Fibroblast of the aortic adventitia (primary cell): ENCODE measurements at regions not wholly inside any gene's neighbourhood (a gene's known extent, or its start where the extent isn't known, plus 50 kb on each side); places are given as distances from the start of the nearest gene placed in this dataset.

ENCODE experiments used
- DNase-seq: peaks from one replicate; pipeline ENCODE4 v3.0.0-alpha.2; 2010; ENCODE audit warnings: low read depth
- H3K4me3 ChIP-seq: 2 replicates; pipeline ENCODE4 v1.5.1; 2011; ENCODE audit warnings: low read depth, mild to moderate bottlenecking, control low read depth, low read length, moderate library complexity
- TF ChIP-seq, protein P1 (sequence below): IDR thresholded peaks from 2 replicates; pipeline ENCODE4 v1.5.1; 2011; ENCODE audit warnings: mild to moderate bottlenecking, low read length, control low read depth, inconsistent platforms; ENCODE audit not compliant: insufficient read depth

DNA sequence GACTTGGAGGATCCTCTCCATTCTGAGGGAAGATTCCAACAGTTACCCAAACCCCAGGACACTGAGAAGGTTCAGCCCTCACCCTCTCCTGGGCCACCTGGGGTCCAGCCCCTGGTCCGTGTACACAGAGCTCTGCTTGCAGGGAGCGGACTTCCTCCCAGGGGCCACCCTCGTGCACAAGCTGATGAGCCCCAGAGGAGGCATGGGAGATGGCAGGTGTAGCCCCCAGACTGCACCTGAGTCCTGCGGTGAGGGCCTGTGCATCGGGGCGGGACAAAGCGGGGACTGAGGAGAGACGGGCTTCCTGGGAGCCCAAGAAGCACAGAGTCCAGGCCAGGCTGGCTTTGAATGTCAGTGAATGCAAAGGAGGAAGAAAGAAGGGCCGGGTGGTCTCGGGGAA is 1374.9 kb downstream of the BRD1 start:
- TF ChIP-seq, protein P1, sequence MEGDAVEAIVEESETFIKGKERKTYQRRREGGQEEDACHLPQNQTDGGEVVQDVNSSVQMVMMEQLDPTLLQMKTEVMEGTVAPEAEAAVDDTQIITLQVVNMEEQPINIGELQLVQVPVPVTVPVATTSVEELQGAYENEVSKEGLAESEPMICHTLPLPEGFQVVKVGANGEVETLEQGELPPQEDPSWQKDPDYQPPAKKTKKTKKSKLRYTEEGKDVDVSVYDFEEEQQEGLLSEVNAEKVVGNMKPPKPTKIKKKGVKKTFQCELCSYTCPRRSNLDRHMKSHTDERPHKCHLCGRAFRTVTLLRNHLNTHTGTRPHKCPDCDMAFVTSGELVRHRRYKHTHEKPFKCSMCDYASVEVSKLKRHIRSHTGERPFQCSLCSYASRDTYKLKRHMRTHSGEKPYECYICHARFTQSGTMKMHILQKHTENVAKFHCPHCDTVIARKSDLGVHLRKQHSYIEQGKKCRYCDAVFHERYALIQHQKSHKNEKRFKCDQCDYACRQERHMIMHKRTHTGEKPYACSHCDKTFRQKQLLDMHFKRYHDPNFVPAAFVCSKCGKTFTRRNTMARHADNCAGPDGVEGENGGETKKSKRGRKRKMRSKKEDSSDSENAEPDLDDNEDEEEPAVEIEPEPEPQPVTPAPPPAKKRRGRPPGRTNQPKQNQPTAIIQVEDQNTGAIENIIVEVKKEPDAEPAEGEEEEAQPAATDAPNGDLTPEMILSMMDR, result no peak
- no peak overlapping the region for H3K4me3 ChIP-seq
- DNase-seq, result no peak

- TF ChIP-seq, protein P1, result no peak
- no peak for DNase-seq
- H3K4me3 ChIP-seq, result no peak overlapping the region
Observed at GRCh38 chr22:48451891-48452290, 1375.8 kb downstream of the BRD1 start.

DNA sequence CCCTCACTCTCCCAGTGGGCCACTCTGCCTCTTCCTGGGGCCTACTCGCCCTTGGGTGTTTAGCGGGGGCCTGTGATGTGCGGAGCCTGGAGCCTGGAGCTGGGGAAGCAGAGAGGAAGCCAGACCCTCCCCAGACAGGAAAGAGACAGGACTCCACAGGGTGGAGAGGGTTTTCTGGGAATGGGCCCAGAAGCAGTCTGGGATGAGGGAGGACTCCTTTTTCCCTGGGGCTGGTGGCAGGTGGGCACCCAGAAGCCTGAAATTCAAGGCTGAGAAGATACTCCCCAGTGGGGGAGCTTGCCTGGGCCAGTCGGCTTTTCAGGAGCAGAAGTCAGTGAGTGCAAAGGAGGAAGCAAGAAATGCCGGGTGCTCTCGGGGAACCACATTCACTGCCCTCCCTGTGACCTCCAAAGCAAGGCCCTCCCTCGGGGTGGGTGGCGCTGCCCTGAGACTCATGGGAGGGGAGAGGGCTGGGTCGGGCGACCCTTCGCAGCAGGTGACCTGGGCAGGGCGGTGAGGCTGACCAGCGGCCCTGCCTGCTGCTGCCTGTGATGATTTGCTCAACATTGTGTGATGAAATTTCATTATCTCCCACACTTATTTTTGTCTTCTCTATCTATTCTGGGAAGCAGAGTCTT is 1377.4 kb downstream of the BRD1 start:
- DNase-seq, result no peak
- no peak overlapping the region for H3K4me3 ChIP-seq
- TF ChIP-seq, protein P1, result no peak

DNA sequence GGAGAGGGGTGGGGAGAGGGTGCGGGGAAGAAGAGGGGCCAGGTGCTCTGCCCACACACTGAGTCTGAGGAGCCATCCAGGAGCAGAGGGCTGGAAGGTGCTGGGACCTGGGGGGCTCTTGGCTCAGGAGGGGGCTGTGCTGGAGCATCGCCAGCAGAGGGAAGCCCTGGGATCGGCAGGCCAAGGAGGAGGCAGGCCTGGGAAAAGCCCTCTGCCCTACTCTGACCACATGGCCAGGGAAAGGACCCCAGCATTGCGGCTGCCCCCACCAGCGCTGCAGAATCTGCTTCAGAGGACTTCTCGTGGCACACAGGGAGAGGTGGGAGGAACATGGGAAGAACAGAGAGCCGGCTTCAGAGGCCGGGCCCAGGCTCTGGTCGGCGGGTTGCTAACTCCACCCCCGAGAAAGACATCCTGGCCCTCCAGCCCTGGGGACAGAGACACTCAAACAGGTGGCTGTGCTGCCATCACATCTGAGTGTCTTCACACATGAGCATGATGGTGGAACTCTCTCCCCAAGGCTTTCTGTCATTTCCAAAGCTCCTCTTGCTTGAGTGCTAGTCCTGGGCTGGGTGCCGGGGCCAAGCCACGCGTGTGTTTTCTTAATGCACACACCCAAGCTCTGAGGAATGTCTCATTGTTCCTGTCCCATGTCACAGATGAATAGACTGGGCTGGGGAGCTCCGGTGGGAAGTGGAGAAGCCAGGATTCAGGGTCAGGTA is 1378.0 kb downstream of the BRD1 start:
- H3K4me3 ChIP-seq, result no peak overlapping the region
- TF ChIP-seq, protein P1, result no peak
- no peak for DNase-seq

DNA sequence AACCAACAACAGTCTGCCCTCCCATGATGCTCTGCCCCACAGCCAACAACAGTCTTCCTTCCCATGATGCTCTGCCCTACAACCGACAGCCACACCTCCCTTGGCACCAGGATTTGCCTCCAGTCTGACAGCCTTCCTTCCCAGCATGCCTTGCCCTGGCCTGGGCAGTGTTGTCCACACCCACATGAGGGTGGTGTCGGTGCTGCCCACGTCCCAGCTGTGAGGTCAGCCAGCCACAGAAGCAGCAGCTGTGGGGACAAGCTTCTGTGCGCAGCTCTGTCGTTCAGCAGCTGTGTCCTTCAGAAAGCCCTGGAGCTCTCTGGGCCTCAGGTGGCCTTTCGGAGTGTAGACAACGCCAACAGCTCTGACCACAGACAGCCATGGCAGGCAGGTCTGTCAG is 1378.9 kb downstream of the BRD1 start:
- no peak for DNase-seq
- TF ChIP-seq, protein P1, result no peak
- H3K4me3 ChIP-seq, result no peak overlapping the region

GRCh38 chr22:48445113-48445827 is 1382.4 kb downstream of the BRD1 start:
- no peak for DNase-seq
- TF ChIP-seq, protein P1, result no peak
- H3K4me3 ChIP-seq, result no peak overlapping the region
